ENCODE measurements at regions not wholly inside any gene's neighbourhood (a gene's known extent, or its start where the extent isn't known, plus 50 kb on each side); places are given as distances from the start of the nearest gene placed in this dataset.

- no peak for DNase-seq (ENCODE audit: extremely low read depth in 1 of 11, low read depth in 9 of 11, low spot score in 4 of 11)
Measured at GRCh38 chr13:63048653-63049052, 1633.0 kb upstream of the PCDH20 start.

- no peak for DNase-seq (ENCODE audit: extremely low read depth in 1 of 11, low read depth in 9 of 11, low spot score in 4 of 11)
Measured at GRCh38 chr13:63044589-63045313, 1629.1 kb upstream of the PCDH20 start.

- no peak for DNase-seq (ENCODE audit: extremely low read depth in 1 of 11, low read depth in 9 of 11, low spot score in 4 of 11)
Measured at GRCh38 chr13:63042686-63043085, 1627.0 kb upstream of the PCDH20 start.

- no peak for DNase-seq (ENCODE audit: extremely low read depth in 1 of 11, low read depth in 9 of 11, low spot score in 4 of 11)
Measured at GRCh38 chr13:63041640-63042414, 1626.2 kb upstream of the PCDH20 start.

GRCh38 chr13:63026285-63026797 lies 1610.7 kb upstream of the PCDH20 start:
- DNase-seq (ENCODE audit: extremely low read depth in 1 of 11, low read depth in 9 of 11, low spot score in 4 of 11) = no peak

GRCh38 chr13:63025741-63026140 lies 1610.1 kb upstream of the PCDH20 start:
- DNase-seq (ENCODE audit: extremely low read depth in 1 of 11, low read depth in 9 of 11, low spot score in 4 of 11) = no peak

- peak in 2 of 11 donors; percentile 4 to 9 for DNase-seq (ENCODE audit: extremely low read depth in 1 of 11, low read depth in 9 of 11, low spot score in 4 of 11)
Measured at GRCh38 chr13:63024458-63024857, 1608.8 kb upstream of the PCDH20 start.

- no peak for DNase-seq (ENCODE audit: extremely low read depth in 1 of 11, low read depth in 9 of 11, low spot score in 4 of 11)
Measured at GRCh38 chr13:63011996-63012395, 1596.3 kb upstream of the PCDH20 start.

GRCh38 chr13:63010072-63010658 lies 1594.5 kb upstream of the PCDH20 start:
- no peak for DNase-seq (ENCODE audit: extremely low read depth in 1 of 11, low read depth in 9 of 11, low spot score in 4 of 11)

- no peak for DNase-seq (ENCODE audit: extremely low read depth in 1 of 11, low read depth in 9 of 11, low spot score in 4 of 11)
Measured at GRCh38 chr13:63005625-63006024, 1590.0 kb upstream of the PCDH20 start.

- no peak for DNase-seq (ENCODE audit: extremely low read depth in 1 of 11, low read depth in 9 of 11, low spot score in 4 of 11)
Measured at GRCh38 chr13:62997696-62998095, 1582.0 kb upstream of the PCDH20 start.

GRCh38 chr13:62997038-62997599 lies 1581.5 kb upstream of the PCDH20 start:
- no peak for DNase-seq (ENCODE audit: extremely low read depth in 1 of 11, low read depth in 9 of 11, low spot score in 4 of 11)

- no peak for DNase-seq (ENCODE audit: extremely low read depth in 1 of 11, low read depth in 9 of 11, low spot score in 4 of 11)
Measured at GRCh38 chr13:62973804-62974203, 1558.2 kb upstream of the PCDH20 start.

GRCh38 chr13:62964522-62964921 lies 1548.9 kb upstream of the PCDH20 start:
- no peak for DNase-seq (ENCODE audit: extremely low read depth in 1 of 11, low read depth in 9 of 11, low spot score in 4 of 11)

GRCh38 chr13:62960723-62961122 lies 1545.1 kb upstream of the PCDH20 start:
- DNase-seq (ENCODE audit: extremely low read depth in 1 of 11, low read depth in 9 of 11, low spot score in 4 of 11) = no peak

GRCh38 chr13:62933809-62934208 lies 1518.2 kb upstream of the PCDH20 start:
- DNase-seq (ENCODE audit: extremely low read depth in 1 of 11, low read depth in 9 of 11, low spot score in 4 of 11) = no peak

- no peak for DNase-seq (ENCODE audit: extremely low read depth in 1 of 11, low read depth in 9 of 11, low spot score in 4 of 11)
Measured at GRCh38 chr13:62932256-62932883, 1516.7 kb upstream of the PCDH20 start.

- no peak for DNase-seq (ENCODE audit: extremely low read depth in 1 of 11, low read depth in 9 of 11, low spot score in 4 of 11)
Measured at GRCh38 chr13:62931853-62932252, 1516.2 kb upstream of the PCDH20 start.

GRCh38 chr13:62924395-62924794 lies 1508.7 kb upstream of the PCDH20 start:
- DNase-seq (ENCODE audit: extremely low read depth in 1 of 11, low read depth in 9 of 11, low spot score in 4 of 11) = no peak

Data from renal cortex interstitium (tissue), 11 donors.